ENCODE measurements at regions not wholly inside any gene's neighbourhood (a gene's known extent, or its start where the extent isn't known, plus 50 kb on each side); places are given as distances from the start of the nearest gene placed in this dataset.
"Not testable (repeated sequence)": the region's sequence is repeated elsewhere in the genome, so short reads cannot be mapped to it uniquely, and the experiment has no call there.

DNA sequence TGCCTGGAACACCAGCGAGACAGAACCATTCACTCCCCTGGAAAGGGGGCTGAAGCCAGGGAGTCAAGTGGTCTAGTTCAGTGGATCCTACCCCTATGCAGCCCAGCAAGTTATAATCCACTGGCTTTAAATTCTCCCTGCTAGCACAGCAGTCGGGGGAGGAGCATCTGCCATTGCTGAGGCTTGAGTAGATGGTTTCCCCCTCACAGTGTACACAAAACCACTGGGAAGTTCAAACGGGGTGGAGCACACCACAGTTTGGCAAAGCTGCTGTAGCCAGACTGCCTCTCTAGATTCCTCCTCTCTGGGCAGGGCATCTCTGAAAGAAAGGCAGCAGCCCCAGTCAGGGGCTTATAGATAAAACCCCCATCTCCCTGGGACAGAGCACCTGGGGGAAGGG is 88.4 kb upstream of the WDFY3 start:
- not testable (repeated sequence) for H3K9me3 ChIP-seq (ENCODE audit: control insufficient read depth, low read length); H3K27me3 ChIP-seq (ENCODE audit: control insufficient read depth, insufficient read depth, low read length, poor library complexity, severe bottlenecking); H3K4me3 ChIP-seq (ENCODE audit: insufficient read depth, low read depth, low read length); H3K36me3 ChIP-seq (ENCODE audit: control insufficient read depth, insufficient read depth, low read length); H3K27ac ChIP-seq (ENCODE audit: insufficient read depth, low read depth, low read length, poor library complexity, severe bottlenecking); H3K4me1 ChIP-seq (ENCODE audit: control insufficient read depth, insufficient read depth, low read length)
- 77 to 82% methylated on average over 3 of the region's 3 CpGs for WGBS, 2 experiments

DNA sequence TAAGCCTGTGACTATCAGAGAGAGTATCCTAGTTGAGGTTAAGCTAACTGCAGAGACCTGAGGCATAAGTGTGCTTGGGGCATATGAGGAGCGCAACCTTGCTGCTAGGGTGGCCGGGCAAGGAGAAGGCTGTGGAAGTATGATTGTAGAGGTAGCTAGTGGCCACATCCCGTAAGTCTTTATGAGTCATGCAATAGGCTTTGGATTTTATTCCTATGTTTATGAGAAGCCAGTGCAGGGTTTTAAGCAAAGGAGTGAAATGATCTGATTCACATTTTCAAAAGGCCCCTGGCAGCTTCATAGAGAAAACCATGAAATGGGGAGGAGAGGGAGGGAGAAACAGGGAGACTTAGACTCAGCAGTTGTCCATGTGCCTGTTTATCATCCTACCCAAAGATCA is 92.1 kb upstream of the WDFY3 start:
- Histone ChIP-seq H3K27me3 (ENCODE audit: control insufficient read depth, insufficient read depth, low read length, poor library complexity, severe bottlenecking) (no peaks in the 10 kb centered on the region), H3K9me3 (ENCODE audit: control insufficient read depth, low read length) (no peaks in the 10 kb centered on the region), H3K4me1 (ENCODE audit: control insufficient read depth, insufficient read depth, low read length) (no peaks in the 10 kb centered on the region), H3K36me3 (ENCODE audit: control insufficient read depth, insufficient read depth, low read length) (no peaks in the 10 kb centered on the region), H3K4me3 (ENCODE audit: insufficient read depth, low read depth, low read length) (no peak overlapping the region), H3K27ac (ENCODE audit: insufficient read depth, low read depth, low read length, poor library complexity, severe bottlenecking) (no peak overlapping the region)
- WGBS, 2 experiments, result 93 to 96% methylated on average over 3 of the region's 3 CpGs

DNA sequence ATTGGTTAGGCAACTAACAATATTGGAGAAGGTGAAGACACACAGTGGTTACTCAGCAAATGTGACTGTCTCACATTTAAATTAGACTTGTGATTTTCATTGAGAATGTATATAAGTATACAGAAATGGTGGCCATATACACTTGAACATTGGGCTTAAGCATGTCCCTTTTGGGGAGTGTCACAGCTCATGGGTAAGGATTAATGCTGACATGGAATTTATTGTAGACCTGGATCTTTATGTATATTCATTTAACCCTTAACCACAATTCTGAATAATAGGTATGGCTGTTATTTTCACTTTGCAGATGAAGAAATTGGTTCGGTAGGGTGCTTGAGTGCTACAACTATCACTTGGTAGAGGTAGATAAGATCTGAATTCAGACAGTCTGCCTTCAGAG is 95.5 kb upstream of the WDFY3 start:
- no peaks in the 10 kb centered on the region for H3K4me1 ChIP-seq (ENCODE audit: control insufficient read depth, insufficient read depth, low read length)
- H3K27me3 ChIP-seq (ENCODE audit: control insufficient read depth, insufficient read depth, low read length, poor library complexity, severe bottlenecking), result no peaks in the 10 kb centered on the region
- H3K36me3 ChIP-seq (ENCODE audit: control insufficient read depth, insufficient read depth, low read length), result no peaks in the 10 kb centered on the region
- H3K9me3 ChIP-seq (ENCODE audit: control insufficient read depth, low read length), result no peaks in the 10 kb centered on the region
- no peak overlapping the region for H3K4me3 ChIP-seq (ENCODE audit: insufficient read depth, low read depth, low read length)
- 100% methylated on average over 1 of the region's 1 CpG; no CpG with 5 or more reads in 1 of the 2 experiments for WGBS, 2 experiments
- no peak overlapping the region for H3K27ac ChIP-seq (ENCODE audit: insufficient read depth, low read depth, low read length, poor library complexity, severe bottlenecking)

DNA sequence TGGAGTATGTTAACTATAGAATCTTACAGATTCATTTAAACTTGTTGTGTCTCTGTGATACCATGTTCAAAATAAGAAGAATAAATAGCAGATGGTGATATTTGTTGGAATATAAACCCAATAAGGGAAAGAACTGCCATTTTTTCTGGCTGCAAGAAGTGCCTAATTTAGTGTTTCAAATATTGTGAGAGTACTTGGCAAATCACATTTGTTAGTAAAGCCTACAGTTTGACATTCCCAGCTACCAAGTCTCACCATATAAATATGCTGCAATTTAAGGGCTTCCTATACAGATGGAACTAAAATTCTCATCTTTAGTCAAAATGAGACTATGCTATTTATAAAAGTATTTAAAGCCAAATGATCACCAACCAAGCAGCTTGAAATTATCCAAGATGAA is 96.0 kb upstream of the WDFY3 start:
- Histone ChIP-seq H3K4me1 (ENCODE audit: control insufficient read depth, insufficient read depth, low read length) (no peaks in the 10 kb centered on the region), H3K9me3 (ENCODE audit: control insufficient read depth, low read length) (no peaks in the 10 kb centered on the region), H3K4me3 (ENCODE audit: insufficient read depth, low read depth, low read length) (no peak overlapping the region), H3K27ac (ENCODE audit: insufficient read depth, low read depth, low read length, poor library complexity, severe bottlenecking) (no peak overlapping the region), H3K27me3 (ENCODE audit: control insufficient read depth, insufficient read depth, low read length, poor library complexity, severe bottlenecking) (no peaks in the 10 kb centered on the region), H3K36me3 (ENCODE audit: control insufficient read depth, insufficient read depth, low read length) (no peaks in the 10 kb centered on the region)

DNA sequence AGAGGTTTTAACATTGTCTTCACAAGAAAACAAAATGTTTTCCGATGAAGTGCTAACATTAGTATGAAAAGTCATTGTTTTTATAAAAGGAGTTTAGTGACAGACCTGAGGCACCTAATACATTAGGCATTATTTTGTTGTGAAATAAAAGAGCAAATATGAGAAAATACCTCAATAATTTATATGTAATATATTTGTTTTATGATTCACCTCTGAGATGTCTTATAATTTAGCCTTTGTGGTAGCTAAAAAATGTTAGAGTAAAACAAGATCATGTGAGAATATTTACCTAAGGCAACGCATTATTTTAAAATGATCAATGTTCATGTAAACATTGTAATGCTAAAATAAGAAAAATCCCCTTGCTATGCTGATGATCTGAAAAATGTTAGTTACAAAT is 100.9 kb upstream of the WDFY3 start:
- Histone ChIP-seq H3K9me3 (ENCODE audit: control insufficient read depth, low read length) (no peaks in the 10 kb centered on the region), H3K4me1 (ENCODE audit: control insufficient read depth, insufficient read depth, low read length) (no peaks in the 10 kb centered on the region), H3K27ac (ENCODE audit: insufficient read depth, low read depth, low read length, poor library complexity, severe bottlenecking) (no peak overlapping the region), H3K36me3 (ENCODE audit: control insufficient read depth, insufficient read depth, low read length) (no peaks in the 10 kb centered on the region), H3K4me3 (ENCODE audit: insufficient read depth, low read depth, low read length) (no peak overlapping the region), H3K27me3 (ENCODE audit: control insufficient read depth, insufficient read depth, low read length, poor library complexity, severe bottlenecking) (no peaks in the 10 kb centered on the region)
- WGBS, 2 experiments, result 100% methylated on average over 1 of the region's 2 CpGs; no CpG with 5 or more reads in 1 of the 2 experiments

DNA sequence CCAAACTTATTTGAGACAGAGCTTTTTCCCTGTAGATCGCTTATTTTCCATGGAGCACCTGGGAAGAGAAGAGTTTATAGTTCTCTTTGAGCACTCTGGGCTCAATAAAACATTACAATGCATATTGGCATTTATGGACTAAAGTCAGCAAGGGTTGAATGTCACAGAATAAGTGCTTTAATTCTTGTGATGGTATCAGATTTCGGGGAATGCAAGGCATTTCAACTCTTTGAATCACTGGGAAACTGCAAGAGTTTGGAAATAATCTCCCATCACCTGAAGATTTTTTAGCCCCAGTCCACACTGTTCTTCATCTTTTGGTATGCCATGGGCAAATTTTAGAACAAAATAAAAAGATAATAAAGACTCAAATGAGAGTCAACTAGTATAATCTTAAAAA is 111.5 kb upstream of the WDFY3 start:
- Histone ChIP-seq H3K36me3 (ENCODE audit: control insufficient read depth, insufficient read depth, low read length) (no peaks in the 10 kb centered on the region), H3K4me1 (ENCODE audit: control insufficient read depth, insufficient read depth, low read length) (no peaks in the 10 kb centered on the region), H3K4me3 (ENCODE audit: insufficient read depth, low read depth, low read length) (no peak overlapping the region), H3K27ac (ENCODE audit: insufficient read depth, low read depth, low read length, poor library complexity, severe bottlenecking) (no peak overlapping the region), H3K27me3 (ENCODE audit: control insufficient read depth, insufficient read depth, low read length, poor library complexity, severe bottlenecking) (no peaks in the 10 kb centered on the region), H3K9me3 (ENCODE audit: control insufficient read depth, low read length) (no peaks in the 10 kb centered on the region)
- 85 to 97% methylated on average over 2 of the region's 2 CpGs for WGBS, 2 experiments

DNA sequence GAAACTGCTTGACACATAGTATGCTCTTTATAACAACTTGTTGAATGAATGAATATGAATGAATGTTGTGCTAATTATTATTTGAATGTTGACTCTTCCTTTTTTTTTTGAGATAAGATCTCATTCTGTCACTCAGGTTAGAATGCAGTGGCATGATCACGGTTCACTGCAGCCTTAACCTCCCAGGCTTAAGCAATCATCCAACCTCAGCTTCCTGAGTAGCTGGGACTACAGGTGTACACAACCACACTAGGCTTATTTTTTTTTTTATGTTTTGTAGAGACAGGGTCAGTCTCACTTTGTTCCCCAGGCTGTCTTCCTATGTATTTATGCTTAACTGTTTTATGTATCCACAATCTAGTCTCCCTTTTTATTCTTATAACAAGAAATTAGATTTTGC is 114.7 kb upstream of the WDFY3 start:
- WGBS, 2 experiments, result 88 to 91% methylated on average over 1 of the region's 1 CpG
- no peaks in the 10 kb centered on the region for H3K9me3 ChIP-seq (ENCODE audit: control insufficient read depth, low read length)
- no peaks in the 10 kb centered on the region for H3K36me3 ChIP-seq (ENCODE audit: control insufficient read depth, insufficient read depth, low read length)
- no peak overlapping the region for H3K27ac ChIP-seq (ENCODE audit: insufficient read depth, low read depth, low read length, poor library complexity, severe bottlenecking)
- no peak overlapping the region for H3K4me3 ChIP-seq (ENCODE audit: insufficient read depth, low read depth, low read length)
- H3K4me1 ChIP-seq (ENCODE audit: control insufficient read depth, insufficient read depth, low read length), result no peaks in the 10 kb centered on the region
- no peaks in the 10 kb centered on the region for H3K27me3 ChIP-seq (ENCODE audit: control insufficient read depth, insufficient read depth, low read length, poor library complexity, severe bottlenecking)

DNA sequence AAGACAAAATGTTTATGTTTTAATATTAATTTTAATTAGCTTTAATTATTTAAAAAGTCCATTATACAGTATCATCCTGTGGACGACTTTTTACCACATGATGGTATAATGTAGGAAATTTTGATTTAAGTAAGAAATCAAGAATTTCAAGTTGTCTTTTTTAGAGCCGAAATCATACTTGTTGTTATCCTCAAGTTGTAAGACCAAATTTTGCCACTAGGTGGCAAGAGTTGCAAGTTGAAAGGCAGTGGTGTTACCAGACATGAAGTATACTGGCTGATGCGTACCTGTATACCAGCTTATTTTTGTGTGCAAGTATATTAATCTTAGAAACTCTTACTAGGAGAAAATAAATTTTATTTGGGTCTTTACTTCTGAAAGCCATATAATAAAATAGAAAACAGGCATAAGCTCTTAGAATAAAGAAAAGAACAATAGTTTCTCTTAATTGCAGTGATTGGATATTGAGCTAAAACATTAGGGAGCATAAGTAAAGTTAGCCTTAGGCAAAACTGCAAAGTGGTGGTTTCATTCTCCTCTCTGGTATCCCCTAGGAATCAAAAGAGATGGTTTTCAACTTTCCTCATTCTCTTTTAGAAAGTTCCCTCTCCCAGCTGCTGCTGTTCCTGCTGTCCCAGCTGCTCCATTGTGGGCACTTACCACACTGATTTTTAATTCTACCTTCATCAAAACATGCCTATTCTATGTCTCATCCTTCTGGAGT is 118.0 kb upstream of the WDFY3 start:
- 48 to 50% methylated on average over 1 to 3 of the region's 3 CpGs for WGBS, 2 experiments
- Histone ChIP-seq H3K27me3 (ENCODE audit: control insufficient read depth, insufficient read depth, low read length, poor library complexity, severe bottlenecking) (no peaks in the 10 kb centered on the region), H3K4me3 (ENCODE audit: insufficient read depth, low read depth, low read length) (no peak overlapping the region), H3K36me3 (ENCODE audit: control insufficient read depth, insufficient read depth, low read length) (no peaks in the 10 kb centered on the region), H3K27ac (ENCODE audit: insufficient read depth, low read depth, low read length, poor library complexity, severe bottlenecking) (no peak overlapping the region), H3K4me1 (ENCODE audit: control insufficient read depth, insufficient read depth, low read length) (no peaks in the 10 kb centered on the region), H3K9me3 (ENCODE audit: control insufficient read depth, low read length) (no peaks in the 10 kb centered on the region)

DNA sequence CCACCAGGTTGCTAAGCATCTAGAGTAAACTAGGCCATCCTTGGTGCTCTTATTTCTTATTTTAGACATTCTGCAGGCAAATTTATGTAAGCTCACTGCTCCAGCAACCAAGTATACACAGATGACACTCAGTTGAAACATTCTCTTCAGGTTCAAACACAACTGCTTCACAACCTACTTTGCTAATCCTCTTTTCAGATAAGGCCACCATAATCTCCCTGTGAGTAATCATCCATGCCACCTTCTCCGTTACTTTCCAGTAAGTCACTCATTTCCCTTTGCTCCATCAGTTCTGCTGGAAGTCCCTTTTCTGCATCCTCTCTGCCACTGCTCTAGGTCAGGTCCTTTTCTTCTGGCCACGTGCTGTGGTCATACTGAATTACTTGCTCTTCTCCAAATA is 120.2 kb upstream of the WDFY3 start:
- no peaks in the 10 kb centered on the region for H3K9me3 ChIP-seq (ENCODE audit: control insufficient read depth, low read length)
- no peak overlapping the region for H3K4me3 ChIP-seq (ENCODE audit: insufficient read depth, low read depth, low read length)
- 87 to 93% methylated on average over 1 to 2 of the region's 2 CpGs for WGBS, 2 experiments
- H3K36me3 ChIP-seq (ENCODE audit: control insufficient read depth, insufficient read depth, low read length), result no peaks in the 10 kb centered on the region
- no peaks in the 10 kb centered on the region for H3K4me1 ChIP-seq (ENCODE audit: control insufficient read depth, insufficient read depth, low read length)
- no peaks in the 10 kb centered on the region for H3K27me3 ChIP-seq (ENCODE audit: control insufficient read depth, insufficient read depth, low read length, poor library complexity, severe bottlenecking)
- H3K27ac ChIP-seq (ENCODE audit: insufficient read depth, low read depth, low read length, poor library complexity, severe bottlenecking), result no peak overlapping the region

DNA sequence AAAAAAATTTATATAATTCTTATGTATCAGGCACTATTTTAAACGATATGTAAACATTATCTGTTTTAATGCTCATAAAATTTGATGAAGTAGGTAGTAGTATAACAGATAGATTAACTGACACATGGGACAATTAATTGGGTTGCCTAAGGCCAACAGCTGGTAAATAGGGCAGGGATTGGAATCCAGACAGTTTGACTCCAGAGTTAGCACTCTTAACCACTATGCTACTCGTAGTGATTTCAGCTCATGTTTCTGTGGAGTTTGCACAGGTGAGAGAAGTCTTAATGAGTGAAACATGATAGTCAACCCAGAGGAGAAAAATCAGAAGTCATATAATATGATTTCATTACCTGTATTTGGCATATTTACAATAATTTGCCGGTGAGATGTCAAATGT is 126.0 kb upstream of the WDFY3 start:
- Histone ChIP-seq H3K4me1 (ENCODE audit: control insufficient read depth, insufficient read depth, low read length) (no peaks in the 10 kb centered on the region), H3K4me3 (ENCODE audit: insufficient read depth, low read depth, low read length) (no peak overlapping the region), H3K36me3 (ENCODE audit: control insufficient read depth, insufficient read depth, low read length) (no peaks in the 10 kb centered on the region), H3K9me3 (ENCODE audit: control insufficient read depth, low read length) (no peaks in the 10 kb centered on the region), H3K27ac (ENCODE audit: insufficient read depth, low read depth, low read length, poor library complexity, severe bottlenecking) (no peak overlapping the region), H3K27me3 (ENCODE audit: control insufficient read depth, insufficient read depth, low read length, poor library complexity, severe bottlenecking) (no peaks in the 10 kb centered on the region)
- WGBS, 2 experiments, result 0 to 70% methylated on average over 1 to 3 of the region's 3 CpGs

DNA sequence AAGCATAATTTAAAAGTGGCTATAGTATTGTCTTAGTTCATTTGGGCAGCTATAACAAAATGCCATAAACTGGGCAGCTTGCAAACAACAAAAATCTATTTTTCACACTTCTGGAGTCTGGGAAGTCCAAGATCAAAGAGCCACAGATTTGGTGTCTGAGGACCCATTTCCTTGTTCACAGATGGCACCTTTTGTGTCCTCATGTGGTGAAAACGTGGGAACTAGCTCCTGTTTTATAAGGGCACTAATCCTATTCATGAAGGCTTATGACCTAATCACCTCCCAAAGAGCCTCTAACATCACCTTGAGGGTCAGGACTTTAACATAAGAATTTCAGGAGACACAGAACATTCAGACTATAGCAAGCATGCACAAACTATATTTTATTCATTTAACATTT is 126.5 kb upstream of the WDFY3 start:
- Histone ChIP-seq H3K27me3 (ENCODE audit: control insufficient read depth, insufficient read depth, low read length, poor library complexity, severe bottlenecking) (no peaks in the 10 kb centered on the region), H3K27ac (ENCODE audit: insufficient read depth, low read depth, low read length, poor library complexity, severe bottlenecking) (no peak overlapping the region), H3K4me3 (ENCODE audit: insufficient read depth, low read depth, low read length) (no peak overlapping the region), H3K36me3 (ENCODE audit: control insufficient read depth, insufficient read depth, low read length) (no peaks in the 10 kb centered on the region), H3K9me3 (ENCODE audit: control insufficient read depth, low read length) (no peaks in the 10 kb centered on the region), H3K4me1 (ENCODE audit: control insufficient read depth, insufficient read depth, low read length) (no peaks in the 10 kb centered on the region)
- 45 to 57% methylated on average over 1 of the region's 1 CpG for WGBS, 2 experiments
